ENCODE measurements at regions not wholly inside any gene's neighbourhood (a gene's known extent, or its start where the extent isn't known, plus 50 kb on each side); places are given as distances from the start of the nearest gene placed in this dataset.
"Not testable (repeated sequence)": the region's sequence is repeated elsewhere in the genome, so short reads cannot be mapped to it uniquely, and the experiment has no call there.

DNA sequence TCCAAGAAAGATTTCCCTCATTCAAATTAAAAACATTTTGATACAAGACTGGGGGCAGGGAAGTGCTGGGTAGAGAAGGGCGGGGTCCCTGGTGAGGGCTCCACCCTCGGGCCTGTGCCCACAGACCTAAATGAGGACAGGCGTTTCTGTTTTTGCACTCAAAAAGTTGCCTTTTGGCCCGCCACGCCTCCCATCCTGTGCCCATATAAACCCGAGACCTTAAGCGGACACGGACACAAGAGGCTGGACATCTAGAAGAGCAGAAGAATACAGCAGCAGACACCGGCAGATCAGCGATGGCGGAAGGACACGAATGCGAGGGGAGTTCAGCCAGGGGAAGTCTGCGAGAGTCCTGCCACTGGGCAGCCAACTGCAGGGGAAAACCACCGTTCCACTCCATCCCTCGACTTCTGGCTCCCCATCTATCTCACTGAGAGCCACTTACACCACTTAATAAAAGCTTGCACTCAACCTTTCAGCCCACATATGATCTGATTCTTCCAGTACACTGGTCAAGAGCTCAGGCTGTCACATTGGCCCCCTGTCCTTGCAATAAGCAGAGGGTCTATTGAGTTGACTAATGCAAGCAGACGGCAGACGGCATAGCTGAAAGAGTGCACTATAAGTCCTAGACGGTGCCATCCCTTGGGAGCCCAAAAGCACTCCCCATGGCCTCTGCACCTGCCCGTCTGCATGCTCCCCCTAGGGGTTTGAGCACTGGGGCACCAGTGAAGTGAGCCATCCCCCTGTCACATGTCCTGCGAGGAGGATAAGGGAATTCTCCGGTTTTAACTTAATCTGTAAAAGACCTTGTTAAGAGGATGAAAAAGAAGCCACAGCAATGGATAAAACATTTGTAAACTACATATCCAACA, 181.8 kb upstream of the PRSS1 start:
- no peak for DNase-seq

DNA sequence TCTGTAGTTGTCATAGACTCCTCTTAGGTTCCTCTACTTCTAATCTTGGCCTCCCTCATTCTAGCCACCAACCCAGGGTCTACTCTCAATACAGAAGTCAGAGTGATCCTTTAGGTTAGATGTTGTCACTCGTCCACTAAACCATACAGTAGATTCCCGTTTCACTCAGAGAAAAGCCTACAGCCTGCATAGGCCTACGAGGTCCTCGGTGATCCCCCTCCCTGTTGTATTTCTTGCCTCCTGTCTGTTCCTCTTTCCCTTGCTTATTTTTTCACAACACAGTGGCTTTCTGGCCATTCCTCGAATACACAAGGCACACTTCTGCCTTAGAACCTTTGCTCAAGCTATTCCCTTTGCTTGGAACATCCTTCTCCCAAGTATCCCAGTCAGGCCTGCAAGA, 183.0 kb upstream of the PRSS1 start:
- no peak for DNase-seq

- DNase-seq: peak; percentile 76 to 80
Observed at GRCh38 chr7:142564125-142564524, 185.1 kb upstream of the PRSS1 start.

GRCh38 chr7:142563470-142563869, 185.8 kb upstream of the PRSS1 start:
- DNase-seq: no peak

- no peak for DNase-seq
Observed at GRCh38 chr7:142562688-142563087, 186.6 kb upstream of the PRSS1 start.

- not testable (repeated sequence) for DNase-seq
Observed at GRCh38 chr7:142561396-142561795, 187.9 kb upstream of the PRSS1 start.

DNA sequence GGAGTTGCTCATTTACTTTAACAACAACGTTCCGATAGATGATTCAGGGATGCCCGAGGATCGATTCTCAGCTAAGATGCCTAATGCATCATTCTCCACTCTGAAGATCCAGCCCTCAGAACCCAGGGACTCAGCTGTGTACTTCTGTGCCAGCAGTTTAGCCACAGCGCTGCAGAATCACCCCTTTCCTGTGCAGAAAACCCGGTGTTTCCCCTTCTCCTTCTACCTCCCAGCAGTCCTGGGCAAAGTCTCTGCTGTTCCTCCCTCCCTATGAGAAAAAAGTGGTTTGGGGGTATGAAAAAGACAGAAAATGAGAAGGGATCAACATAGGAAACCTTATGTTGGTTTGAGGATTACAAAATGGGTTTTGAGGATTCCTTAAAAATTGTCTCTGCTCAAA, 188.5 kb upstream of the PRSS1 start:
- not testable (repeated sequence) for DNase-seq

DNA sequence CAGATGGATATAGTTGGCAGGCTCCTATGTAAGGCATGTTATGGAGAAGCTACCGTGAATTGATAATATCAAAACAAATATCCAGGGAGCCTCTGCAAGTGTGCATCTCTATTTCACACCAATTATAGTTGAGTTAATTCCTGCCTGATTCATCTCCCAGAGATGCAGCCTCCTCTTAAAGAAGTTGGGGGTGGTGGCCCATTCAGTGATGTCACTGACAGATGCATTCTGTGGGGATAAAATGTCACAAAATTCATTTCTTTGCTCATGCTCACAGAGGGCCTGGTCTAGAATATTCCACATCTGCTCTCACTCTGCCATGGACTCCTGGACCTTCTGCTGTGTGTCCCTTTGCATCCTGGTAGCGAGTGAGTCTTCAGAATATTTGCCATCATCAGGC, 189.1 kb upstream of the PRSS1 start:
- DNase-seq: no peak

DNA sequence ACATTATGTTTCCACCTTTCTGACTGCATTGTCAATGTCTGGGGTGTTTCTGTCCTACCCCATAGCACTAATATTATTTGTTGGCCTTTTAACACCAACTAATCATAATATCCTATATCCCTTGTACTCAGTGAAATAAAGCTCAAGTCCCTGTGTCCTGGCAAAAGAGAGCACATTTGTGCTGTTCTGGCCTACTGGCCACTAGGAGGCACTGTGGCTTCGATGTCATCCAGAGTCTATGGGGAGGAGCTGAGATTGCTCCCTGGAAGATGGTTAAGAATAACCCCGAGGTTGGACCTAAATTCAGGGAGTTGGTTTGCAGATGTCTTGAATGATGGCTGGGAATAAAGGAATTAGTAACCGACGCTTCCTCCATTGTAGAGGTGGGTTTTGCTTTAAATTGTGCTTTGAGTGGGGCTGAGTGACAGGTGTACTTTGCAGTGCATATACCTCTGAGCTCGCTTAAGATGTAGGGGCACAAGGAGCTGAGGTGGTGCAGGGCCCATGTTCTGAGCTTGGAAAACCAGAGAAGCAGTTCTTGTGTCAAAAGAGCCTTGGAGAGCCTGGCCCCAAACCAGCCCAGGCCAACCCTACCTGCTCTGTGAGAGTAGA, 191.2 kb upstream of the PRSS1 start:
- peak; percentile 64 to 68 for DNase-seq

GRCh38 chr7:142556740-142557139, 192.5 kb upstream of the PRSS1 start:
- DNase-seq: peak; percentile 79 to 83

DNA sequence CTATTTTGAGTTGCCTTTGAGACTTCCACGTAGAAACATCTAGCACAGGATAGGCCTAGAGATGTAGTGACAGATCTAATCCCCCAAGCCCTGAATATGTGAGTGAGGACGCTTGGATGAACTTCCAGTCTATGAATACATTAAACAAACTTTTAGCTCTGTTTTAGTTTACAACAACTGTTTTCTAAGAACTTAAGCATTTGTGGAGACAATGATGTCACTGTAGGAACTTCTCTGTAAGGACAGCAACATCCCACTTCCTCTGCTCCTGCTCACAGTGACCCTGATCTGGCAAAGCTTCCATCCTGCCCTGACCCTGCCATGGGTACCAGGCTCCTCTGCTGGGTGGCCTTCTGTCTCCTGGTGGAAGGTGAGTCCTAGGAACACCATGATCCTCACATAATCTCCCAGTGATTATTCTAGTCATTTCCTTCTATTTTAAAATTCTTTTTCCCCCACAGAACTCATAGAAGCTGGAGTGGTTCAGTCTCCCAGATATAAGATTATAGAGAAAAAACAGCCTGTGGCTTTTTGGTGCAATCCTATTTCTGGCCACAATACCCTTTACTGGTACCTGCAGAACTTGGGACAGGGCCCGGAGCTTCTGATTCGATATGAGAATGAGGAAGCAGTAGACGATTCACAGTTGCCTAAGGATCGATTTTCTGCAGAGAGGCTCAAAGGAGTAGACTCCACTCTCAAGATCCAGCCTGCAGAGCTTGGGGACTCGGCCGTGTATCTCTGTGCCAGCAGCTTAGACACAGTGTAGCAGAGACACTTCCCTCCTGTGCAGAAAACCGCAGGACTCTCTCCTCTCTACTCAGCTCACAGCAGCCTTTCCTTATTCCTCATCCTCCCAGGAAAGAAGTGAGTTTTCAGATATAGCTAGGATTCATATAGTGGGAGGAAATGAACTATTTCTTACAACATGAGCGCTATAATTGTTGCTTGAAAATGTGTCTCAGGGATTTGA, 194.4 kb upstream of the PRSS1 start:
- DNase-seq: no peak

- no peak for DNase-seq
Observed at GRCh38 chr7:142553216-142553615, 196.1 kb upstream of the PRSS1 start.

GRCh38 chr7:142548978-142549377, 200.3 kb upstream of the PRSS1 start:
- DNase-seq: no peak

DNA sequence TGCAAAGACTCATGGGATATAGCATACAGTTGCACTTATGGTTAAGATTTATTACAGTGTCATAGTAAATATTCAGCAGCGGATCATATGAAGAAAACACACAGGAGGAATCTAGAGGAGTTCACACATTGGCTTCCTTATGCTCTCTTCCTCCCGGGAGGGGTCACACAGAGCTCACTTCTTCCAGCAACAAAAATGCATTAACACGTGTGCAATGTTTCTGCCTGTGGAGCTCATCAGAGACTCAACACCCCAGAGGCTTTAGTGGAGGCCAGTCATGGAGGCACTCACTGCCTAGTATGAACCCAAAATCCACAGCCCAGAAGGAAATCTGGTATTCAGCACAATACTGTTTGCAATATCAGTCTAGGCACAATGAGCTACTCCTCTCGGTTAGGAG, 202.8 kb upstream of the PRSS1 start:
- DNase-seq: no peak

- DNase-seq: peak; percentile 10 to 59
Observed at GRCh38 chr7:142542942-142543341, 206.3 kb upstream of the PRSS1 start.

DNA sequence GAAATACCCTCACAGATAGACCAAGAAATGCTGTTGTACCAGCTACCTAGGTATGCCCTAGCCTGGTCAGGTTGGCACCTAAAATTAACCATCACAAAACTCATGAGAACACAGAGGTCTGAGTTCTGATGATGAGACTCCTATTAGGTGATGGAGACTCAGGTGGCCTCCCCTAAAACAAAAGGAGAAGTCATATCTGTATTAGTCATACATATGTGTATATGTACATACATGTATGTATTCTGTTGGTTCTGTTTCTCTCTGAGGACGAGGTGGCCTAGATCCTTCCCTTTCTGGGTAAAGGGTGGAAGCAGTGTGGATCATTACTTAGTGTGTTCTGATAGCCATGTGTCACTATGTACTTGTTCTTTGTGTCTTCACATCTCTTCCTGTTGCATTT, 207.2 kb upstream of the PRSS1 start:
- no peak for DNase-seq

GRCh38 chr7:142540371-142540770, 208.9 kb upstream of the PRSS1 start:
- DNase-seq: no peak

- DNase-seq: no peak
Observed at GRCh38 chr7:142539901-142540300, 209.4 kb upstream of the PRSS1 start.

GRCh38 chr7:142537760-142538159, 211.5 kb upstream of the PRSS1 start:
- no peak for DNase-seq

GRCh38 chr7:142535123-142535779, 214.0 kb upstream of the PRSS1 start:
- DNase-seq: peak; percentile 71 to 75

GRCh38 chr7:142534726-142535122, 214.5 kb upstream of the PRSS1 start:
- DNase-seq: no peak

DNA sequence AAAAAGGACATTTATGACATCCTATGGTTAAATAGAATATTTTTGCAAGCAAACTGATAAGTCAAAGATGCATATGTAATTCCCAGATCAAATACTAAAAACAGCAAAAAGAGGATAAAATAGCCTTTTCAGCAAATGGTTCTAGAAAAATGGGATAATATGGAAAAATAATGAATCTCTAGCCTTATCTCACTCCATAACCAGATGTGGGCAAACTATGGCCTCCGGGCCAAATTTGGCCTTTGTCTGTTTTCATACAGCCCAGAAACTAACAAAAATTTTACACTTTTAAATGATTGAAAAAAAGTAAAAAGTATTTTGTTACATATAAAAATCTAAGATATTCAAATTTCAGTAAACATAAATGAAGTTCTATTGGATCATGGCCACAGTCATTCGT, 215.4 kb upstream of the PRSS1 start:
- no peak for DNase-seq

DNA sequence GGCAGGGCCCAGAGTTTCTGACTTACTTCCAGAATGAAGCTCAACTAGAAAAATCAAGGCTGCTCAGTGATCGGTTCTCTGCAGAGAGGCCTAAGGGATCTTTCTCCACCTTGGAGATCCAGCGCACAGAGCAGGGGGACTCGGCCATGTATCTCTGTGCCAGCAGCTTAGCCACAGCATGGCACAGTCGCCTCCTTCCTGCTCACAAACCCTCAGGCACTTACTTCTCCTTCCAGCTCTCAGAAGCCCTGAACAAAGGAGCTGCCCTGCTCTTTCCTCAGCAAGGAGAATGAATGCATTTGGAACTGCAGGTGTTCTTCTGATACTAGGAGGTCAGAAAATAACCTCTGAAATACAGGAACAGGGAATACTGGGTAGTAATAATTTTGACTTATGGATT, 219.7 kb upstream of the PRSS1 start:
- peak; percentile 7 to 26 for DNase-seq

Measured in AML-193 (cell line).